Ovary (tissue), 7 donors: ENCODE measurements at regions not wholly inside any gene's neighbourhood (a gene's known extent, or its start where the extent isn't known, plus 50 kb on each side); places are given as distances from the start of the nearest gene placed in this dataset.

Source experiments
- DNase-seq, 5 donors: peaks; one replicate each; pipeline ENCODE4 v3.0.0-alpha.2; 2019 to 2020
- H3K27ac ChIP-seq, 2 donors: fragments of 200-600 bp; one replicate each; pipeline versions ENCODE4 v1.5.1 to v1.8.0; 2019 to 2022
- H3K27me3 ChIP-seq: fragments of 200-600 bp; one replicate; pipeline ENCODE4 v1.8.0; 2022
- H3K36me3 ChIP-seq: fragments of 200-600 bp; sonication (generic); one replicate; pipeline ENCODE4 v1.5.1; 2019
- H3K4me1 ChIP-seq: one replicate; pipeline ENCODE4 v1.8.1; 2013; ENCODE audit warnings: mild to moderate bottlenecking, moderate library complexity; ENCODE audit not compliant: insufficient read depth
- H3K4me3 ChIP-seq: fragments of 200-600 bp; sonication (generic); one replicate; pipeline ENCODE4 v1.5.1; 2017
- H3K9me3 ChIP-seq, 2 donors: fragments of 200-600 bp in 1 of 2; sonication (generic) in 1 of 2; one replicate each; pipeline versions ENCODE4 v1.5.1 to v1.8.1; 2013 to 2019; ENCODE audit warnings: mild to moderate bottlenecking in 1 of 2, moderate library complexity in 1 of 2
- EP300 ChIP-seq: sonication (generic); formaldehyde crosslinking; IDR thresholded peaks from one replicate; pipeline ENCODE4 v1.6.1; 2017; ENCODE audit warnings: antibody characterized with exemption
- POLR2A ChIP-seq: fragments of 450-650 bp; IDR thresholded peaks from one replicate; pipeline ENCODE4 v1.6.1; 2017; ENCODE audit warnings: antibody characterized with exemption, mild to moderate bottlenecking, moderate library complexity
- WGBS, 3 donors: extraction: QIAGEN DNeasy Blood & Tissue Kit in 1 of 3; methylation state at CpG; one replicate each; pipeline versions ENCODE4 v1.1.5 to v1.1.7; 2013 to 2017; 5-methylcytosine and 5-hydroxymethylcytosine counted together
- intact Hi-C, 4 donors: fragments of 100-400 bp; cut with DNase I; formaldehyde crosslinking; loops; one replicate each; pipeline versions ENCODE4 v1.11.0 to v1.15.1; 2022 to 2023
- TF ChIP-seq, protein P1 (sequence below), 3 donors: fragments of 450-650 bp in 2 of 3; fragments of 200-600 bp in 1 of 3; IDR thresholded peaks; one replicate each; pipeline versions ENCODE4 v1.5.1 to v1.8.0; 2016 to 2022; ENCODE audit warnings: antibody characterized with exemption in 3 of 3, mild to moderate bottlenecking in 1 of 3
- donor health status: DM: no; HTN: no; CAD: no; lungs with moderate emphysema.
- donor health status: DM: no; HTN: no; CAD: no.
- donor health status: Bipolar disorder and iron deficiency.
- donor health status: DM: no; HTN: no; CAD: no.
- donor health status: DM: yes; HTN: yes; CAD: no.

DNA sequence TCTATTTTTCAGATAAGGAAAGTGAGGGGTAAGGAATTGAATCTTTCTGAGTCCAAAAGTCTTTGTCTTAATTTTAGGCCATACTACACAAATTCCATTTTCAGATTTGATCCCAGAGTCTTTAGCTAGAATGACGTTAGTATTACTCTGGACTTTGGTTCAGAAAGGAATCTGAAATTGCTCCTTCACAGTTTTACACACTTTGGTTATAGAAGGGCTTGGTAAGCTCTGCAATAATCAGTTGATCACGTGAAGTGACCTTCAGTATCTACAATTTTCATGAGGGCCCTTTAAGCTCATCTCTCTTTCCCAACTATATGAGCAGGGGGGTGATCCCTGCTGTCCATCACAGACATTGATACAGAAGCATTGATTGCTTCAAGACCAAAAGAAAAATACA, 103.4 kb upstream of the ESRRG start:
- 61 to 70% (median 68%) methylated on average over 2 of the region's 2 CpGs for WGBS, 3 donors
- Histone ChIP-seq H3K4me3 (no peak overlapping the region), H3K36me3 (no peaks in the 10 kb centered on the region), H3K27me3 (no peaks in the 10 kb centered on the region), H3K9me3 (no peaks in the 10 kb centered on the region), H3K4me1 (no peaks in the 10 kb centered on the region), H3K27ac (no peak overlapping the region)
- intact Hi-C loops: no loop called here
- no peak for DNase-seq
- TF ChIP-seq, protein P1, sequence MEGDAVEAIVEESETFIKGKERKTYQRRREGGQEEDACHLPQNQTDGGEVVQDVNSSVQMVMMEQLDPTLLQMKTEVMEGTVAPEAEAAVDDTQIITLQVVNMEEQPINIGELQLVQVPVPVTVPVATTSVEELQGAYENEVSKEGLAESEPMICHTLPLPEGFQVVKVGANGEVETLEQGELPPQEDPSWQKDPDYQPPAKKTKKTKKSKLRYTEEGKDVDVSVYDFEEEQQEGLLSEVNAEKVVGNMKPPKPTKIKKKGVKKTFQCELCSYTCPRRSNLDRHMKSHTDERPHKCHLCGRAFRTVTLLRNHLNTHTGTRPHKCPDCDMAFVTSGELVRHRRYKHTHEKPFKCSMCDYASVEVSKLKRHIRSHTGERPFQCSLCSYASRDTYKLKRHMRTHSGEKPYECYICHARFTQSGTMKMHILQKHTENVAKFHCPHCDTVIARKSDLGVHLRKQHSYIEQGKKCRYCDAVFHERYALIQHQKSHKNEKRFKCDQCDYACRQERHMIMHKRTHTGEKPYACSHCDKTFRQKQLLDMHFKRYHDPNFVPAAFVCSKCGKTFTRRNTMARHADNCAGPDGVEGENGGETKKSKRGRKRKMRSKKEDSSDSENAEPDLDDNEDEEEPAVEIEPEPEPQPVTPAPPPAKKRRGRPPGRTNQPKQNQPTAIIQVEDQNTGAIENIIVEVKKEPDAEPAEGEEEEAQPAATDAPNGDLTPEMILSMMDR (IDR thresholded peaks at IDR 0.05): no peak
- TF ChIP-seq POLR2A (no peak), EP300 (no peak)

DNA sequence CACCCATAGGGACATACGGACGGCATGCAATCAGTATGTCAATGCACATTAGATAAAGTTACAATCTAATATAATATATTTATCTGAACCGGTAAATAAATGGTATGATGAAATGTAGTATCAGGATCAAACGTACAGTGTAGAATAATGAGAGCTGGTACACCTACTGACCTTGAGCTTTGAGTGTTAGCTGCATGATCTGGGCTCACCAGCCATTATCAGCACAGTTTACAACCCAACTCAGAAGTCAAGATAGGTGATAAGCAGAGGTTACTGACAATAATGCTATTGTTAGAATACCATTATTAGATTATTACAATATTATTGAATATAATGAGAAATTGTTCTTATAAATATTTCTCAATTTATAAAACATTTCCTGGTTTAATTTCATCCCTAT, 103.0 kb upstream of the ESRRG start:
- no peaks in the 10 kb centered on the region for H3K9me3 ChIP-seq
- no peak overlapping the region for H3K27ac ChIP-seq
- WGBS, 3 donors: 79 to 84% (median 81%) methylated on average over 4 of the region's 4 CpGs
- DNase-seq: no peak
- TF ChIP-seq POLR2A: no peak
- no peak for TF ChIP-seq EP300
- TF ChIP-seq, protein P1 (IDR thresholded peaks at IDR 0.05): no peak
- no peaks in the 10 kb centered on the region for H3K4me1 ChIP-seq
- H3K27me3 ChIP-seq: no peaks in the 10 kb centered on the region
- intact Hi-C loops: no loop called here
- H3K4me3 ChIP-seq: no peak overlapping the region
- no peaks in the 10 kb centered on the region for H3K36me3 ChIP-seq

DNA sequence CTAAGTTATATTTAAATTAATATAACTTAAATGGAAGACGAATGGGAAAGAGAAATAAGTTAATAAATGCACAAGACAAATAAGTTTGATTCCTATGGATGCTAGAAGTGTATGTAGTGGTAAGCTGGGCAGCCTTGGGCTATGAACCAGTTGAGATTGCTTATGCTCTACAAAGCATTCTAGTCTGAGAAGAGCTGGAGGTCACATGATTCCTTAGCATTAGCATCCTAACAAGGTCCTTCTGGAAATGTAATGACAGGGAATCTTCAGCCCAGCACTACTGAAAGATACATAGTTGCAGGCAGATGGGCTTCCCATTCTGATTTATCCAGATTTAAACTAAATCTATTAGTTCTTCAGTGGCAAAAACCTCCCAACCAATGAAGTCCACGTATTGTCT, 102.3 kb upstream of the ESRRG start:
- no peak for DNase-seq
- no peaks in the 10 kb centered on the region for H3K36me3 ChIP-seq
- no peaks in the 10 kb centered on the region for H3K27me3 ChIP-seq
- H3K27ac ChIP-seq: no peak overlapping the region
- H3K4me1 ChIP-seq: no peaks in the 10 kb centered on the region
- intact Hi-C loops: no loop called here
- no peaks in the 10 kb centered on the region for H3K9me3 ChIP-seq
- no peak overlapping the region for H3K4me3 ChIP-seq
- 87 to 92% (median 90%) methylated on average over 2 of the region's 2 CpGs for WGBS, 3 donors
- TF ChIP-seq POLR2A (no peak), EP300 (no peak)
- TF ChIP-seq, protein P1 (IDR thresholded peaks at IDR 0.05): no peak

DNA sequence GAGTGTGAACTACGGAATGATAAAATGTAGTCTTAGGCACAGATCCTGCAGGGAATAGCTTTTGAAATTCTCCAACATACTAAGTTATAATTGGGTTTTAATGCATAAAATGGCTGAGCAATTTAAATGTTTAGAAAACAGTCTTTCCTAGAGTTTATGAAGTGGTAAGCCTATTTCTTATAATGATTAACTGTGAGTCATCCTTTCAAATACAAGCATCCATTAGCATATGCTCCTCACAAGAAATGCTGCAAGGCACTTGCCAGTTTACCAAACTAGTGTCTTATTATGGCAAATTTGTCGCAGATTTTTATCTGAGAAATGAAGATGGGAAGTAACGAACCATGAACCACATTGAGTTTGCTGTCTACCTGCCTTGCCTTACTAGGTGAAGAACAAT, 101.3 kb upstream of the ESRRG start:
- Histone ChIP-seq H3K4me1 (no peaks in the 10 kb centered on the region), H3K4me3 (no peak overlapping the region), H3K36me3 (no peaks in the 10 kb centered on the region), H3K27ac (no peak overlapping the region), H3K27me3 (no peaks in the 10 kb centered on the region), H3K9me3 (no peaks in the 10 kb centered on the region)
- TF ChIP-seq EP300 (no peak), POLR2A (no peak)
- TF ChIP-seq, protein P1 (IDR thresholded peaks at IDR 0.05): no peak
- no peak for DNase-seq
- WGBS, 3 donors: 92 to 99% (median 94%) methylated on average over 3 of the region's 3 CpGs
- intact Hi-C loops: no loop called here

DNA sequence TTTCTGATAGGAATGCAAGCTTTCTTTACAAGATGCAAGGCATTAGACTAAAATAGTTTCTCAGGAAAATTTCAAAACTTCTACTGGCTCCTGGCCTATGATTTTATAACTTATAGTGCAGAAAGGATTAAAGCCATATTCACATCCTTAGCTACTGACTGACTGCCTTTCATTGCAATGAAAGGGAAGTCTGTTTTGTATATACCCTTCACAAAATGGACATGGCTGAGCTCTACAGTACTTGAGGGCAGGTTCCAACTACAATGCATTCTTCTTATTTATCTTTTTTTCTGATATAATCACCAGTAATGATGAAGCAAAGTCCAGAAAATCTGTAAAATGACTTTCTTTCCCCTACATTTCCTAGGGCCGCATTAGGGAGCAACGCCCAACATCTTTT, 100.5 kb upstream of the ESRRG start:
- DNase-seq: no peak
- 91 to 98% (median 97%) methylated on average over 2 of the region's 2 CpGs for WGBS, 3 donors

More for the DNA sequence above, 100.5 kb upstream of the ESRRG start:
- intact Hi-C loops: no loop called here
- Histone ChIP-seq H3K36me3 (no peaks in the 10 kb centered on the region), H3K27ac (no peak overlapping the region), H3K4me1 (no peaks in the 10 kb centered on the region), H3K9me3 (no peaks in the 10 kb centered on the region), H3K27me3 (no peaks in the 10 kb centered on the region), H3K4me3 (no peak overlapping the region)
- TF ChIP-seq EP300 (no peak), POLR2A (no peak)
- TF ChIP-seq, protein P1 (IDR thresholded peaks at IDR 0.05): no peak
